ENCODE measurements at regions not wholly inside any gene's neighbourhood (a gene's known extent, or its start where the extent isn't known, plus 50 kb on each side); places are given as distances from the start of the nearest gene placed in this dataset.

- TF ChIP-seq CTCF (IDR thresholded peaks at IDR 0.05; ENCODE audit: low read depth, low read length) (no peak), EZH2phosphoT487 (IDR thresholded peaks at IDR 0.05; ENCODE audit: low read depth) (no peak)
Measured at GRCh38 chr15:31579976-31580375, 253.3 kb downstream of the KLF13 start.
